ENCODE measurements at regions not wholly inside any gene's neighbourhood (a gene's known extent, or its start where the extent isn't known, plus 50 kb on each side); places are given as distances from the start of the nearest gene placed in this dataset.
A peak's percentile ranks its signal among the peaks of the same experiment; 100 is the strongest.

GRCh38 chr6:78597966-78598365 lies 269.4 kb upstream of the IRAK1BP1 start:
- H3K4me3 ChIP-seq (ENCODE audit: low read depth, low read length), result no peak overlapping the region
- TF ChIP-seq CTCF (IDR thresholded peaks at IDR 0.05; ENCODE audit: insufficient read depth, low read length), result no peak
- no peak for DNase-seq (ENCODE audit: low read depth)

- peak; percentile 97 for DNase-seq (ENCODE audit: low read depth)
- no peak for TF ChIP-seq CTCF (IDR thresholded peaks at IDR 0.05; ENCODE audit: insufficient read depth, low read length)
- no peak overlapping the region for H3K4me3 ChIP-seq (ENCODE audit: low read depth, low read length)
These were observed 268.4 kb upstream of the IRAK1BP1 start for GRCh38 chr6:78598966-78599365.

GRCh38 chr6:78599526-78599925 lies 267.8 kb upstream of the IRAK1BP1 start:
- no peak for DNase-seq (ENCODE audit: low read depth)
- TF ChIP-seq CTCF (IDR thresholded peaks at IDR 0.05; ENCODE audit: insufficient read depth, low read length), result no peak
- H3K4me3 ChIP-seq (ENCODE audit: low read depth, low read length), result no peak overlapping the region

GRCh38 chr6:78605909-78606446 lies 261.4 kb upstream of the IRAK1BP1 start:
- no peak overlapping the region for H3K4me3 ChIP-seq (ENCODE audit: low read depth, low read length)
- TF ChIP-seq CTCF (IDR thresholded peaks at IDR 0.05; ENCODE audit: insufficient read depth, low read length), result no peak
- DNase-seq (ENCODE audit: low read depth), result peak; percentile 92

- DNase-seq (ENCODE audit: low read depth), result peak; percentile 76
- no peak overlapping the region for H3K4me3 ChIP-seq (ENCODE audit: low read depth, low read length)
- no peak for TF ChIP-seq CTCF (IDR thresholded peaks at IDR 0.05; ENCODE audit: insufficient read depth, low read length)
These were observed 260.2 kb upstream of the IRAK1BP1 start for GRCh38 chr6:78607189-78607588.

- TF ChIP-seq CTCF (IDR thresholded peaks at IDR 0.05; ENCODE audit: insufficient read depth, low read length), result no peak
- H3K4me3 ChIP-seq (ENCODE audit: low read depth, low read length), result no peak overlapping the region
- DNase-seq (ENCODE audit: low read depth), result no peak
These were observed 256.2 kb upstream of the IRAK1BP1 start for GRCh38 chr6:78611102-78611620.

Measured in fibroblast of the aortic adventitia (primary cell).